Thoracic aorta (tissue), 2 donors: ENCODE measurements at regions not wholly inside any gene's neighbourhood (a gene's known extent, or its start where the extent isn't known, plus 50 kb on each side); places are given as distances from the start of the nearest gene placed in this dataset.

Source experiments
- ATAC-seq: fragments of 150-250 bp; one replicate; pipeline ENCODE4 v1.8.0; 2017; ENCODE audit warnings: low read depth; ENCODE audit not compliant: insufficient number of reproducible peaks, low FRiP score
- DNase-seq: peaks from one replicate; pipeline ENCODE4 v3.0.0-alpha.2; 2020; ENCODE audit warnings: low spot score
- H3K27ac ChIP-seq, 2 donors: fragments of 200-600 bp; sonication (generic); 1 replicate in 1 of 2; 2 replicates in 1 of 2; pipeline ENCODE4 v1.5.1; 2016; ENCODE audit warnings: mild to moderate bottlenecking in 2 of 2, moderate library complexity in 2 of 2
- H3K27me3 ChIP-seq: fragments of 200-600 bp; sonication (generic); replicated peaks from 2 replicates; pipeline ENCODE4 v1.6.0; 2016; ENCODE audit warnings: mild to moderate bottlenecking; ENCODE audit not compliant: insufficient read depth
- H3K36me3 ChIP-seq: fragments of 200-600 bp; sonication (generic); one replicate; pipeline ENCODE4 v1.5.1; 2016
- H3K4me1 ChIP-seq, 2 donors: fragments of 200-600 bp; sonication (generic); 1 replicate in 1 of 2; 2 replicates in 1 of 2; pipeline versions ENCODE4 v1.5.1 to v1.6.0; 2016; ENCODE audit warnings: low read depth in 2 of 2, mild to moderate bottlenecking in 1 of 2; ENCODE audit not compliant: control insufficient read depth in 1 of 2
- H3K4me3 ChIP-seq: fragments of 200-600 bp; sonication (generic); 2 replicates; pipeline ENCODE4 v1.5.1; 2016; ENCODE audit warnings: mild to moderate bottlenecking
- H3K9me3 ChIP-seq: fragments of 200-600 bp; sonication (generic); 2 replicates; pipeline ENCODE4 v1.5.1; 2016
- CTCF ChIP-seq: fragments of 200-600 bp; sonication (generic); IDR thresholded peaks from one replicate; pipeline ENCODE4 v1.5.1; 2019; ENCODE audit warnings: antibody characterized with exemption

GRCh38 chr5:14039576-14039975 lies 95.1 kb upstream of the DNAH5 start:
- no peak for ATAC-seq
- TF ChIP-seq CTCF, result no peak
- H3K4me3 ChIP-seq, result no peak overlapping the region
- no peak overlapping the region for H3K27ac ChIP-seq
- DNase-seq, result no peak
- H3K9me3 ChIP-seq, result no peaks in the 10 kb centered on the region
- H3K27me3 ChIP-seq, result no peaks in the 10 kb centered on the region
- H3K4me1 ChIP-seq, result peaks cover 19 to 23% of the 10 kb centered on the region in 2 donors
- H3K36me3 ChIP-seq, result no peaks in the 10 kb centered on the region

DNA sequence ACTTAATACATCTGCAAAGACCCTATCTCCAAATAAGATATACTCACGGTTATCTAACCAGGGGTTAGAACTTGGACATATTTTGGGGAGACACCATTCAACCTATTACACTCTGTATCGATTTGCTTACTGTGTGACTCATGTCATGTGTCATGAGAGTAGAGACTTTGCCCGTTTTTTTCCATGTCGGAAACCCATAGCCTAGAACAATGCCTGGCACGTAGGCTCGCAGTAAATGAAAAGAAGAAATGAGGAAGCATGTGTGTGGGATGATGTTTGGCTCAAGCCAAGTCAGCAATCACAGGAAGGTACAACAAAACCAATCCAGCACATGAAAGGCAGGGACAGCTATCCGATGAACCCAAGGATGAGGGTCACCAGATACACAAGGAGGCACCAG lies 94.6 kb upstream of the DNAH5 start:
- no peak overlapping the region for H3K4me3 ChIP-seq
- H3K9me3 ChIP-seq, result no peaks in the 10 kb centered on the region
- no peak for DNase-seq
- no peak for TF ChIP-seq CTCF
- H3K36me3 ChIP-seq, result no peaks in the 10 kb centered on the region
- H3K27me3 ChIP-seq, result no peaks in the 10 kb centered on the region
- H3K27ac ChIP-seq, result no peak overlapping the region
- ATAC-seq, result no peak
- peaks cover 19 to 23% of the 10 kb centered on the region in 2 donors for H3K4me1 ChIP-seq

GRCh38 chr5:14038341-14038959 lies 94.0 kb upstream of the DNAH5 start:
- Histone ChIP-seq H3K4me3 (no peak overlapping the region), H3K36me3 (no peaks in the 10 kb centered on the region), H3K4me1 (peaks cover 19 to 23% of the 10 kb centered on the region in 2 donors), H3K27ac (no peak overlapping the region), H3K9me3 (no peaks in the 10 kb centered on the region), H3K27me3 (no peaks in the 10 kb centered on the region)
- ATAC-seq (no peak), DNase-seq (no peak)
- no peak for TF ChIP-seq CTCF

DNA sequence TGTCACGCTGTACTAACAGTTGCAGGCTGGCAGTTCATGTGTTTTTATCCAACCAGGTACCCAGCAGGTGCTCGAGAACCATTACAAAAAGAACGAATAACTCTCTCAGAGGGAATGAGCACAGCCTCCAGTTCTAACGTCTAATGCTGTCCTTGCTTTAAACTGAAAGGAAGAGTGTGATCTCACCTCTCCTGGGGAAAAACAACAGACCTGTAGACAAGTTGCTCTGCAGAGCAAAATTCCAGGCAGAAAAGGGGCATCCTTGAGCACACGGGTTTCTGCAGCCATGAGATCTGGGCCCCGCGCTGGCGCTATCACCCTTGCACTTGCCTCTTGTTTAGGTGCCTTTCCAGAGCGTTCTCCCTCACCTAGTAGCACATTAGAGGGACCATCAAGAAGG lies 92.5 kb upstream of the DNAH5 start:
- Histone ChIP-seq H3K36me3 (no peaks in the 10 kb centered on the region), H3K27ac (peak overlapping the region; percentile 65 to 71), H3K4me3 (no peak overlapping the region), H3K9me3 (no peaks in the 10 kb centered on the region), H3K27me3 (no peaks in the 10 kb centered on the region), H3K4me1 (peaks cover 19 to 23% of the 10 kb centered on the region in 2 donors)
- no peak for TF ChIP-seq CTCF
- no peak for DNase-seq
- no peak for ATAC-seq

DNA sequence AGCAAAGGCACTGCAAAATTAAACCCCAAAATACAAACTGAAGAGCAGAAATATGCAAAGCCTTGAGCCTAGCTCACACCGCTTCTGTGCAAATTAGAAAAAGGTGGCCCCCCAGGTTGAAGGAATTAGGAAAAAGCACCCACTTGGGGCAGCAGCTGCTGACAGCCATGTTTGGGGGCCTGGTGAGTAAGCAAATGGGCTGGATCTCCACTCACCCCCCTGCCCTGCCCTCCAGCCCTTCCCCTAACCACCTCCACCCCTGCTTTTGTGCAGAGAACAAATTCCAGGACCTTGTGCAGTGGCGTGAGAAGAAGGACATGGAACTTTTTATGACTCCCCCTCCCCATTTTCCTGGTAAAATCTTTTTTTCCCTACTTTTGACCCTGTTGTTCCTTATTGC lies 92.0 kb upstream of the DNAH5 start:
- H3K4me3 ChIP-seq, result peak overlapping the region; percentile 65
- DNase-seq, result no peak

More for the DNA sequence above, 92.0 kb upstream of the DNAH5 start:
- H3K27me3 ChIP-seq, result no peaks in the 10 kb centered on the region
- H3K36me3 ChIP-seq, result no peaks in the 10 kb centered on the region
- no peak for ATAC-seq
- TF ChIP-seq CTCF, result no peak
- H3K4me1 ChIP-seq, result peaks cover 19 to 23% of the 10 kb centered on the region in 2 donors
- H3K27ac ChIP-seq, result peak overlapping the region; percentile 65 to 71
- no peaks in the 10 kb centered on the region for H3K9me3 ChIP-seq
